ENCODE measurements at regions not wholly inside any gene's neighbourhood (a gene's known extent, or its start where the extent isn't known, plus 50 kb on each side); places are given as distances from the start of the nearest gene placed in this dataset.

GRCh38 chr10:131844529-131845084, 56.2 kb upstream of the PPP2R2D start:
- no peak for TF ChIP-seq EZH2phosphoT487 (IDR thresholded peaks at IDR 0.05; ENCODE audit: low read depth, severe bottlenecking, unreplicated experiment)
- no peak for TF ChIP-seq CTCF (IDR thresholded peaks at IDR 0.05; ENCODE audit: poor library complexity)
- TF ChIP-seq EZH2 (IDR thresholded peaks at IDR 0.05; ENCODE audit: borderline replicate concordance), result no peak
